ENCODE measurements at regions not wholly inside any gene's neighbourhood (a gene's known extent, or its start where the extent isn't known, plus 50 kb on each side); places are given as distances from the start of the nearest gene placed in this dataset.

- no peak for TF ChIP-seq CTCF (IDR thresholded peaks at IDR 0.05)
- TF ChIP-seq POLR2AphosphoS5 (IDR thresholded peaks at IDR 0.05), result no peak
These were observed 90.0 kb downstream of the CAPZA3 start for GRCh38 chr12:18827913-18828312.
